ENCODE measurements at regions not wholly inside any gene's neighbourhood (a gene's known extent, or its start where the extent isn't known, plus 50 kb on each side); places are given as distances from the start of the nearest gene placed in this dataset.
"Not testable (repeated sequence)": the region's sequence is repeated elsewhere in the genome, so short reads cannot be mapped to it uniquely, and the experiment has no call there.

DNA sequence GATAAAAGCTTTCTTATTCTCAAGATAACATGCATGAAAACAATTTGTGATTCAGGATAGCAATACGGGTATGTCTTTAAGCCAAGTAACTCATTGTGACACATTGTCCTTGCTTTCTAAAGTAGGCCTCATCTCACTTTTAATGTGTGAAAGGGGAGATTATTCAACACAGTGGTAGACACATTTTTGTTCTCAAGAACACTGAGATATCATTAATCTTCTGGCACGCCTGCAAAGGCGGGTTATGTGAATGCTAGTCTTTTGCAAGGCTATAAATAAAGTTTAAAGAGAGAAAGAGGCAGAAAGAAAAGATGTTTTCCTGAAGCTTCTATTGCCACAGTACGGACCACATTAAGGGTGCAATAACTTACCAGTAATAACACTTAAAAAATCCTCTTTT lies 181.8 kb upstream of the MEF2C start:
- Histone ChIP-seq H3K9me3 (ENCODE audit: low read length) (no peaks in the 10 kb centered on the region), H3K4me1 (ENCODE audit: insufficient read depth, low read length) (no peaks in the 10 kb centered on the region), H3K27me3 (ENCODE audit: control insufficient read depth in 1 of 2, insufficient read depth in 2 of 2, low read length in 2 of 2) (no peaks in the 10 kb centered on the region), H3K9ac (ENCODE audit: low read length) (no peak overlapping the region), H3K27ac (ENCODE audit: low read depth, low read length) (no peak overlapping the region), H3K4me3 (ENCODE audit: low read depth in 1 of 2, low read length in 2 of 2) (no peak overlapping the region), H3K36me3 (ENCODE audit: insufficient read depth, low read length) (no peaks in the 10 kb centered on the region)

DNA sequence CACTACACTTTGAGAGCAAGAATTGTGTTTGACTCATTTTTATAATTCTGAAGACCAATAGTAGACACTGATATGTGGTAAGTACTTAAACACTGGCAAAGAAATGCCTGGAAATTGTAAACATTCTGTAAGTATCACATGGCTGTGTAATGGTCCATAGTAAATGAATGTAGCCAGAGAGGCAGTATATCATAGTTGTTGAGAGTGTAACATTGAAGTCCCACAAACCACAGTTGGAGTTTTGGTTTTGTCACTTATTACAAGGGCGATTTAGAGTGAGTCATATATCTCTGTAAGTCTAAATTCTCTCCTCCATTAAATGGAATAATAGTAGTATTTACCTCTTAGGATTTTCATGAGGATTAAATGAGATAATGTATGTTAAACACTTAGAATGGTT lies 181.1 kb upstream of the MEF2C start:
- H3K9ac ChIP-seq (ENCODE audit: low read length) = no peak overlapping the region
- H3K9me3 ChIP-seq (ENCODE audit: low read length) = no peaks in the 10 kb centered on the region
- no peak overlapping the region for H3K4me3 ChIP-seq (ENCODE audit: low read depth in 1 of 2, low read length in 2 of 2)
- no peaks in the 10 kb centered on the region for H3K27me3 ChIP-seq (ENCODE audit: control insufficient read depth in 1 of 2, insufficient read depth in 2 of 2, low read length in 2 of 2)
- H3K4me1 ChIP-seq (ENCODE audit: insufficient read depth, low read length) = no peaks in the 10 kb centered on the region
- no peaks in the 10 kb centered on the region for H3K36me3 ChIP-seq (ENCODE audit: insufficient read depth, low read length)
- no peak overlapping the region for H3K27ac ChIP-seq (ENCODE audit: low read depth, low read length)

DNA sequence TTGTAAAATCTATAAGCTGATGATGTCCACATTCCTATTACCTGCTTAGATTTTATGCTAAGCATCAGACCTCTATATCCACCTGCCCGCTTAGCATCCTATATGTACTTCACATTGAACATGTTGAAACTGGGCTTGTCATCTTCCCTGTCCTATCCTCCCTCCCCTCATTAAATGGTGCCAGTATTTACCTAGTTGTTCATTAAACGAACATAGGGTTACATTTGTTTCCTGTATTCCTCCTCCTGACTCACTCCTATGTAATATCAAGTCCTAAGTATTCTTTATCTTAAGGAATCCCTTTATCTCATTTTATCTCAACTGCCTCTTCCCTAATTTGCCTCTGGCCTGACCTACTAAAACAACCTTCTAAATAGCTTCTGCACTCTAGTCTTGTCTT lies 177.8 kb upstream of the MEF2C start:
- no peak overlapping the region for H3K27ac ChIP-seq (ENCODE audit: low read depth, low read length)
- no peaks in the 10 kb centered on the region for H3K27me3 ChIP-seq (ENCODE audit: control insufficient read depth in 1 of 2, insufficient read depth in 2 of 2, low read length in 2 of 2)
- no peak overlapping the region for H3K4me3 ChIP-seq (ENCODE audit: low read depth in 1 of 2, low read length in 2 of 2)
- no peaks in the 10 kb centered on the region for H3K36me3 ChIP-seq (ENCODE audit: insufficient read depth, low read length)
- H3K9me3 ChIP-seq (ENCODE audit: low read length) = no peaks in the 10 kb centered on the region
- H3K9ac ChIP-seq (ENCODE audit: low read length) = no peak overlapping the region
- no peaks in the 10 kb centered on the region for H3K4me1 ChIP-seq (ENCODE audit: insufficient read depth, low read length)

DNA sequence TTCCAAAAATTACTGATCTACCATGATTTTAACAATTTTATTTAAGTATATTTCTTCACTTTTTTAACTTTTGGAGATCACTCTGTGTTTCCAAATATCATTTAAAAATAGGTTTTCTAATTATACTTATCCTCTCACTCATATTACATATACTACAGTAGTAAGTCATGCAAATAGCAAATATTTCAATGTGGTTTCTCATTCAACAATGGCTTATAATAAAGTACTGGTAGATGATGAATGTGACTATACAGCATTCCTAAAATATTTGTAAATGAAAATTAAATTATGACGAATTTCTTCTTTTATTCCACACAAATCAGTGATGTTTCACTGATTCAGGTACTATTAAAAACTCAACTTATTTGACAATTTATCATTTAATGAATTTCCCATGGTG lies 176.3 kb upstream of the MEF2C start:
- Histone ChIP-seq H3K36me3 (ENCODE audit: insufficient read depth, low read length) (no peaks in the 10 kb centered on the region), H3K9me3 (ENCODE audit: low read length) (no peaks in the 10 kb centered on the region)

DNA sequence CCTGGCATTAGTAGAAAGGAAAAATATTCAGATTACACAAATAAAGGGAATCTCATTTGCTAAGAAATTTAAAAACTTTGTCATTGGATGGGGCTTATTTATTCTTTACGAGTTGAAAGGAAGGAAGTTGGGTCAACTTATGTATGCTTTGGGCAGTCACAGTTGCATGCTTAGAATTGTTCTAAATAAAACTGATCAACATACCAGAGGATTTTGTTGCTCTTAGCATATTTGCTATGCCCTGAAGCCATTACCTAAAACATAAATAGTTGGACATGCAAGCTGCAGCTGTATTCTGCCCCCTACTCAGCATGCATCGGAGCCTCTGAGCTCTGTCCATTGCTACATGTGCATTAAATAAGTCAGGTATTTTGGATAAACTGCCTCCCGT lies 172.7 kb upstream of the MEF2C start:
- Histone ChIP-seq H3K36me3 (ENCODE audit: insufficient read depth, low read length) (no peaks in the 10 kb centered on the region), H3K27me3 (ENCODE audit: control insufficient read depth in 1 of 2, insufficient read depth in 2 of 2, low read length in 2 of 2) (no peaks in the 10 kb centered on the region), H3K27ac (ENCODE audit: low read depth, low read length) (no peak overlapping the region), H3K9ac (ENCODE audit: low read length) (no peak overlapping the region), H3K9me3 (ENCODE audit: low read length) (no peaks in the 10 kb centered on the region), H3K4me1 (ENCODE audit: insufficient read depth, low read length) (no peaks in the 10 kb centered on the region), H3K4me3 (ENCODE audit: low read depth in 1 of 2, low read length in 2 of 2) (no peak overlapping the region)

More for the DNA sequence above, 176.3 kb upstream of the MEF2C start:
- no peak overlapping the region for H3K27ac ChIP-seq (ENCODE audit: low read depth, low read length)
- H3K9ac ChIP-seq (ENCODE audit: low read length) = no peak overlapping the region
- no peaks in the 10 kb centered on the region for H3K27me3 ChIP-seq (ENCODE audit: control insufficient read depth in 1 of 2, insufficient read depth in 2 of 2, low read length in 2 of 2)
- H3K4me1 ChIP-seq (ENCODE audit: insufficient read depth, low read length) = no peaks in the 10 kb centered on the region
- H3K4me3 ChIP-seq (ENCODE audit: low read depth in 1 of 2, low read length in 2 of 2) = no peak overlapping the region

DNA sequence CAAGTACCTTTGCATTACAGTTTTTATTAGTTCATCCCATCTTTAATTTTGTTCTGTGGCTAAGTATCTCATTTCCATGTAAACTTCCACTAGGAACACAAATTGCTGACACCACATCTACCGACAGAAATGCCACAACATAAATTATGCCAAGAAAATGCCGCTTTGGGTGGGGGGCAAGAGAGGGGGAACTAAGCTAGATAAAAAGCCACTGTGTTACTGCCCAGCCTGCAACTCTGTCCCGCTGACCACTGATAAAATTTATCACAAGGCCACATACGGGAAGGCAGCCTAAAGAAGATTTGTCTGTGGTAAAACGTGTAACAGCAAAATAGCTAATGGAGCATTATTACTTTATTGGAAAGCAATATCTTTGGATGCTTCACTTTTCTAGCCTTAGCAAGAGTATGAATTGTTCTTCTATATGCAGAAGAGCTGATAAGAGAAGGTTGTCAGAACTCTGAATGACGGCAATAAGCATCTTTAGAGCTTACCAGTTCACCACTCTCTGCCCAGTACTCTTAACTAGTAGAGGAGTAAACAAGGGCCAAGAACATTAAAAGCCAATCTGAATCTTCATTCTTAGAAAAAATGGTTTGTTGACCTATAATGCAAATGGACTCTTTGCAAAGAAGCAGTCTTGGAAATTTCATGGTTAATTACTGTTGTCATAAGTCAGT lies 172.2 kb upstream of the MEF2C start:
- H3K9ac ChIP-seq (ENCODE audit: low read length) = no peak overlapping the region
- no peak overlapping the region for H3K4me3 ChIP-seq (ENCODE audit: low read depth in 1 of 2, low read length in 2 of 2)
- no peaks in the 10 kb centered on the region for H3K27me3 ChIP-seq (ENCODE audit: control insufficient read depth in 1 of 2, insufficient read depth in 2 of 2, low read length in 2 of 2)
- H3K9me3 ChIP-seq (ENCODE audit: low read length) = no peaks in the 10 kb centered on the region
- H3K27ac ChIP-seq (ENCODE audit: low read depth, low read length) = no peak overlapping the region
- no peaks in the 10 kb centered on the region for H3K4me1 ChIP-seq (ENCODE audit: insufficient read depth, low read length)
- no peaks in the 10 kb centered on the region for H3K36me3 ChIP-seq (ENCODE audit: insufficient read depth, low read length)

DNA sequence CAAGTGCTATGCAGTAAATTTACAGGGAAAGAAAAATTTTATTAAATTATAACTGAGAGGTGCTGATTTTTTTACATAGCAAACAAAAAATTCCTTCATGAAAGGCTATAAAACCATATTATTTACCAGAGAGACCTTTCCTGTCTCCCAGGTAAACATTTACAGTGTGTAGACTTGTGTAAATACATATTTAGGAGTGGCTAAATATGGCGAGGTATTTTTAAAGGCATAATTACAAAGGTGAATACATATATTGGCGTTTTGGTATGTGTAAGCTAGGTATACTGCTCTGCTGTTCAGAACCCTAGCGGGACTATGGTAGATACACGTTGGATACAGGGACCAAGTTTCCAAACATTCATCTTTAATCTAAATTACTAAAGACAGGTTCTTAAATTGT lies 170.6 kb upstream of the MEF2C start:
- Histone ChIP-seq H3K4me3 (ENCODE audit: low read depth in 1 of 2, low read length in 2 of 2) (no peak overlapping the region), H3K27ac (ENCODE audit: low read depth, low read length) (no peak overlapping the region), H3K4me1 (ENCODE audit: insufficient read depth, low read length) (no peaks in the 10 kb centered on the region), H3K27me3 (ENCODE audit: control insufficient read depth in 1 of 2, insufficient read depth in 2 of 2, low read length in 2 of 2) (no peaks in the 10 kb centered on the region), H3K9me3 (ENCODE audit: low read length) (no peaks in the 10 kb centered on the region), H3K36me3 (ENCODE audit: insufficient read depth, low read length) (no peaks in the 10 kb centered on the region), H3K9ac (ENCODE audit: low read length) (no peak overlapping the region)

DNA sequence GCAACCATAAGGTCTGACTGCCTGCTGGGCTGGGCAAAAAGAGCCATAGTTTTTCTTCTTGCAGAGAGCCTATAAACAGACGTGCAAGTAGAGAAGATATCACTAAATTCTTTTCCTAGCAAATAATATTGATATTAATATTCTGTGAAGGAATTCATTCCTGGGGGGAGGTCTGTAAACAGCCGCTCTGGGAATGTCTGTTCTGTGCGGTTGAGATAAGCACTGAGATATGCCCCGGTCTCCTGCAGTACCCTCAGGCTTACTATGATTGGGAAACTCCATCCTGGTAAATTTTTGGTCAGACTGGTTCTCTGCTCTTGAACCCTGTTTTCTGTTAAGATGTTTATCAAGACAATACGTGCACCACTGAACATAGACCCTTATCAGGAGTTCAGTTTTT lies 167.1 kb upstream of the MEF2C start:
- H3K9me3 ChIP-seq (ENCODE audit: low read length); H3K4me3 ChIP-seq (ENCODE audit: low read depth in 1 of 2, low read length in 2 of 2); H3K36me3 ChIP-seq (ENCODE audit: insufficient read depth, low read length); H3K27ac ChIP-seq (ENCODE audit: low read depth, low read length); H3K9ac ChIP-seq (ENCODE audit: low read length); H3K4me1 ChIP-seq (ENCODE audit: insufficient read depth, low read length); H3K27me3 ChIP-seq (ENCODE audit: control insufficient read depth in 1 of 2, insufficient read depth in 2 of 2, low read length in 2 of 2): not testable (repeated sequence)

DNA sequence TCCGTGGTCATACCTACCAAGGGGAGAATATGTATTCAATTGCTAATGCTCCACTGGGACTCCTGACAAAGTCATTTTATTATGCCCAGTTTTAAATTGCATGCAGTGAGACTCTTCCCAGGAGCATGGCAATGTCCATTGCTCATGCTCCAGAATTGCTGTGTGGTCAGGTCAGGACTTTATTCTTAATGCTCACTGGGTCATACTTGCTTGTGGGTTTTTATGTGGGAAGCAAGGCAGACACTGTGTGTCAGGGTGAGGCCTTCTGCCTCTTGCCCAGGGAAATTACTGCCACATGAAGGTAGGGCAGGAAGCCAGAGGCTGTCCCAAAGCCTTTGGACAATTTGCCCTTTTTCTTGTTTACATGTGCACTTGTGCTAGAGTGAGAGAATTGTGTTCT lies 164.6 kb upstream of the MEF2C start:
- Histone ChIP-seq H3K4me3 (ENCODE audit: low read depth in 1 of 2, low read length in 2 of 2) (no peak overlapping the region), H3K36me3 (ENCODE audit: insufficient read depth, low read length) (no peaks in the 10 kb centered on the region), H3K4me1 (ENCODE audit: insufficient read depth, low read length) (no peaks in the 10 kb centered on the region), H3K27me3 (ENCODE audit: control insufficient read depth in 1 of 2, insufficient read depth in 2 of 2, low read length in 2 of 2) (no peaks in the 10 kb centered on the region), H3K27ac (ENCODE audit: low read depth, low read length) (no peak overlapping the region), H3K9me3 (ENCODE audit: low read length) (no peaks in the 10 kb centered on the region), H3K9ac (ENCODE audit: low read length) (no peak overlapping the region)

DNA sequence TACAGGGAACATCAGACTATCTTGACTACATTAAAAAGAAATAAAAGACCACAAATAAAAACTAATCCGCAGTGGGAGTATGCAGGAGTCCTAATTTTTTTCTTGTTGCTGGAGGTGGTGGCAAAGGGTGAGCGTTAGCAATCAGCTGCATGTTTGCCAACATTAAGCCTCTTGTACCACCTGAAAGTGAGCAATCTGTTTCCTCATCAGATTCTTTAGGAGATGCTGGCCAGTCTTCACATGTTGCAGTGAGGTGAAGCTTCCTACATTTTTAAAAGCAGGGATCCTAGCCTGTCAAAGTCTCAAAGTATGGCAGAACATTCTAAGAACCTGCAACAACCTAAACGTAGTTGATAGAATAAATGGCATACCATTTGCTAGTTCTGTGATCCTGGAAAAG lies 162.2 kb upstream of the MEF2C start:
- no peaks in the 10 kb centered on the region for H3K4me1 ChIP-seq (ENCODE audit: insufficient read depth, low read length)
- no peaks in the 10 kb centered on the region for H3K9me3 ChIP-seq (ENCODE audit: low read length)
- H3K27ac ChIP-seq (ENCODE audit: low read depth, low read length) = no peak overlapping the region
- no peaks in the 10 kb centered on the region for H3K27me3 ChIP-seq (ENCODE audit: control insufficient read depth in 1 of 2, insufficient read depth in 2 of 2, low read length in 2 of 2)
- no peak overlapping the region for H3K9ac ChIP-seq (ENCODE audit: low read length)
- H3K4me3 ChIP-seq (ENCODE audit: low read depth in 1 of 2, low read length in 2 of 2) = no peak overlapping the region
- no peaks in the 10 kb centered on the region for H3K36me3 ChIP-seq (ENCODE audit: insufficient read depth, low read length)

DNA sequence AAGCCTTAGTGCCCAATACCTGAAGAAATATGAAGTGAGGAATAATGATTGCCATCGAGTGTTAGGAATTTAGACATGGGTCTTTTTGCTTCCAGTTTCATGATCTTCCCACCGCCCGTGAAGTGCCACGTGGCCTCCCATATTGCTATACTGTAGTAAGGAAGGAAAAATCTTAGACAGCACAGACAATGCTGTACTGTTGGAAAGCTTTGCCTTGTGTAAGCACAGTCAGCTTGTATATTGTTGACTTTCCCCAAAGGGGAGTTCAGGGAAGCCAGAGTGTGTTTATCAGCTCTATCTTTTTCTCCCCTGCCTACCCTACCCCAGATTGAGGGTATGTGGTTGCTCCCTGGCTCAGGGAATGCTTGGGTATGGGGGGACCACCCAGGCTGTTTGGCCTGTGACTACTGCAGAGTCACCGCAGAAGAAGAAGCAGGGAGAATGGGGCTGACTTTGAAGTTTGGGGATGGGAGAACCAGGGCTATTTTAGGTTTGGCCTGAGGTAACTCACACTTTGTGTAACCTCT lies 161.8 kb upstream of the MEF2C start:
- no peak overlapping the region for H3K4me3 ChIP-seq (ENCODE audit: low read depth in 1 of 2, low read length in 2 of 2)
- H3K36me3 ChIP-seq (ENCODE audit: insufficient read depth, low read length) = no peaks in the 10 kb centered on the region

DNA sequence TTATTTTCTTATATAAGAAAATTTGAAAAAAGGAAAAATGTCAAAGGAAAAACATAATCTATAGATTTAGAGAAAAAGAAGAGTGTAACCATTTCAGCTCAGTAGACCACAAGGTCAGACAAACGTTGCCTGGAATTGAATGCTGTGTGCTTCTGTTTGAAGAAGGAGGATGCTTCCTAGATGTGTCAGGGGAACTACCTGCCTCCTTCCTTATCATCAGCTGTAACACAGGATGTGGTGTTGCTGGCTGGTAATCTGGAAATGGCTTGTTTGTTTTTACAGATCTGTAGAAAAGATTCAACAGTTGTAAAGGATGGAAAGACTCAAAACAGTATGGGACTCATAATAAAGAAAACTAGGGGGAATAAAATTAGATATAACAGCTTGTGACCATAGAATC lies 160.7 kb upstream of the MEF2C start:
- H3K4me3 ChIP-seq (ENCODE audit: low read depth in 1 of 2, low read length in 2 of 2) = no peak overlapping the region
- H3K27me3 ChIP-seq (ENCODE audit: control insufficient read depth in 1 of 2, insufficient read depth in 2 of 2, low read length in 2 of 2) = no peaks in the 10 kb centered on the region
- H3K27ac ChIP-seq (ENCODE audit: low read depth, low read length) = no peak overlapping the region
- no peaks in the 10 kb centered on the region for H3K9me3 ChIP-seq (ENCODE audit: low read length)
- no peak overlapping the region for H3K9ac ChIP-seq (ENCODE audit: low read length)
- H3K36me3 ChIP-seq (ENCODE audit: insufficient read depth, low read length) = no peaks in the 10 kb centered on the region
- no peaks in the 10 kb centered on the region for H3K4me1 ChIP-seq (ENCODE audit: insufficient read depth, low read length)

More for the DNA sequence above, 161.8 kb upstream of the MEF2C start:
- Histone ChIP-seq H3K27me3 (ENCODE audit: control insufficient read depth in 1 of 2, insufficient read depth in 2 of 2, low read length in 2 of 2) (no peaks in the 10 kb centered on the region), H3K9ac (ENCODE audit: low read length) (no peak overlapping the region), H3K4me1 (ENCODE audit: insufficient read depth, low read length) (no peaks in the 10 kb centered on the region), H3K9me3 (ENCODE audit: low read length) (no peaks in the 10 kb centered on the region), H3K27ac (ENCODE audit: low read depth, low read length) (no peak overlapping the region)

Measured in muscle layer of colon (tissue), 2 donors.